Stomach (tissue), 4 donors: ENCODE measurements at regions not wholly inside any gene's neighbourhood (a gene's known extent, or its start where the extent isn't known, plus 50 kb on each side); places are given as distances from the start of the nearest gene placed in this dataset.

ENCODE experiments used
- CTCF ChIP-seq, 7 experiments: fragments of 450-650 bp in 4 of 7; fragments of 200-600 bp in 3 of 7; sonication (generic) in 3 of 7; IDR thresholded peaks; one replicate each; pipeline ENCODE4 v1.5.1; 2016 to 2019; ENCODE audit warnings: antibody characterized with exemption in 7 of 7, control low read depth in 2 of 7, mild to moderate bottlenecking in 1 of 7
- POLR2AphosphoS5 ChIP-seq, 3 donors: sonication (generic); formaldehyde crosslinking; IDR thresholded peaks; one replicate each; pipeline ENCODE4 v1.6.1; 2016; ENCODE audit warnings: antibody characterized with exemption in 3 of 3

DNA sequence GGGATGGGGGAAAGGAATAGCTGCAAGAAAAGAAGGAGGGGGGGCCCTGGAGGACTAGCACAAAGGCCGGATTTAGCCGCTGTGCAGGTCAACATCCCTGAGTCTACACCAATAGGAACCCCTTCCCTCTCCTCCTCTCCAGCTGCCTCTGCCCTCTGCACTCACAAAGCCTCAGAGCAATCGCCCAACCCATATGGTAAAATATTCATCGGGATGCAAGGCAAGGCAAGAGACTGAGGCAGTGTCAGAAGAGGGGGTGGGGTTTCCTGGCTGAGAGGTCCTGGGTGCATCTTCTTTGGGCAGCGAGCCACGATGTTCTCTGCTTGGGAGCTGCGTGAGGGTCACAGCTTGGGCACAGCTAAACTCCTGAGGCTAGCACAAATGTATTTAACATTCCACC is 115.5 kb upstream of the NLRP1 start:
- TF ChIP-seq CTCF (IDR thresholded peaks at IDR 0.05) = no peak
- TF ChIP-seq POLR2AphosphoS5 (IDR thresholded peaks at IDR 0.05) = no peak
